MM.1S (cell line): ENCODE measurements at regions not wholly inside any gene's neighbourhood (a gene's known extent, or its start where the extent isn't known, plus 50 kb on each side); places are given as distances from the start of the nearest gene placed in this dataset.
"Not testable (repeated sequence)": the region's sequence is repeated elsewhere in the genome, so short reads cannot be mapped to it uniquely, and the experiment has no call there.

Source experiments
- CTCF ChIP-seq: fragments of 300-600 bp; sonication (generic); IDR thresholded peaks from 2 replicates; pipeline ENCODE4 v1.5.1; 2016; ENCODE audit warnings: antibody characterized with exemption, low read length, mixed read lengths
- EZH2 ChIP-seq: fragments of 300-600 bp; sonication (generic); optimal IDR thresholded peaks from 2 replicates; pipeline ENCODE3; 2017; ENCODE audit warnings: low read depth, mild to moderate bottlenecking, antibody characterized with exemption, low read length, mixed read lengths
- EZH2phosphoT487 ChIP-seq: fragments of 300-600 bp; sonication (generic); IDR thresholded peaks from 2 replicates; pipeline ENCODE4 v1.6.1; 2018; ENCODE audit warnings: antibody characterized with exemption, low read length

- TF ChIP-seq CTCF, EZH2, EZH2phosphoT487: not testable (repeated sequence)
Observed at GRCh38 chrX:92570217-92570616, 791.0 kb downstream of the PCDH11X start.
